Stimulated activated CD8-positive, alpha-beta memory T cell treated with anti-CD3 and anti-CD28 coated beads, Interleukin-15, amount 100 ng/mL, for 4 hours (primary cell): ENCODE measurements at regions not wholly inside any gene's neighbourhood (a gene's known extent, or its start where the extent isn't known, plus 50 kb on each side); places are given as distances from the start of the nearest gene placed in this dataset.

Experiments
- DNase-seq, 2 donors: peaks; one replicate each; pipeline ENCODE4 v3.0.0-alpha.2; 2020; ENCODE audit warnings: low read depth in 2 of 2

GRCh38 chr13:30107521-30108136, 199.7 kb downstream of the KATNAL1 start:
- DNase-seq = no peak

- DNase-seq = no peak
These were observed 200.2 kb downstream of the KATNAL1 start for GRCh38 chr13:30107121-30107520.

DNA sequence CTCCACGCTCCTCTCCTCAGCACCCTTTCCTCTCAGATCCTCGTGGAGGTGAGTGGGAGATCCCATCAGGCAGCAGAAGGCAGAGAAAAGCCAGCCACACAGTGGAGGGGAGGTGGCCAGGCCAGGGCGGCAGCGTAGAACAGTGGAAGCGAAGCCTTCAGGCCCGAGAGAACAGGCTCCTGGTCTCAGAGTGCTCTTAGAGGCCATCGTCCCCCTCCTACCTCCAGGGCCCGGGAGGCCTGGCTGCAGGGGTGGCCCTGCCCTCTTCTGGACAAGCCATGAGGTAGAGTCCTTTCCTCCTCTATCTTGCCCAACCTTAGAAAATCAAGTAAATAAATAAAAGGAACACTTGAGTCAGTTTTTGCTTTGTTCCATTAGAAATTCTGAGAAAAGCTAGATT, 202.0 kb downstream of the KATNAL1 start:
- no peak for DNase-seq

GRCh38 chr13:30103161-30103840, 204.1 kb downstream of the KATNAL1 start:
- no peak for DNase-seq

GRCh38 chr13:30100226-30100625, 207.1 kb downstream of the KATNAL1 start:
- no peak for DNase-seq

- DNase-seq = no peak
These were observed 209.7 kb downstream of the KATNAL1 start for GRCh38 chr13:30097701-30098100.

DNA sequence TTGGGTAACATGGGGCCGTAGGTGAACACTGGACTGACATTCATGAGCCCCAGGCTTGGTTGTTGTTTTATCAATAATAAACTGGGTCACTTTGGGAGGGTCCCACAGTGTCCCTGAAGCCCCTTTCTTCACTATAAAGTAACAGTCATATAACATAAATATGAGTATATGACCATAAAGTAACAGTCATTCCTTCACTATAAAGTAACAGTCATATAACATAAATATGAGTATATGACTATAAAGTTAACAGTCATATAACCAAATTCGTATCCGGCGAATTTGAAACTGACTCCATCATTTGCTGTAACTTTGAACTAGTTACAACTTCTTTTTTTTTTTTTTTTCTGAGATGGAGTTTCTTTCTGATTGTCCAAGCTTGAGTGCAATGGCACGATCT, 210.3 kb downstream of the KATNAL1 start:
- no peak for DNase-seq

GRCh38 chr13:30094015-30094414, 213.3 kb downstream of the KATNAL1 start:
- no peak for DNase-seq

- no peak for DNase-seq
These were observed 214.1 kb downstream of the KATNAL1 start for GRCh38 chr13:30093236-30093635.

GRCh38 chr13:30091691-30092090, 215.7 kb downstream of the KATNAL1 start:
- no peak for DNase-seq

- no peak for DNase-seq
These were observed 216.3 kb downstream of the KATNAL1 start for GRCh38 chr13:30091035-30091434.

DNA sequence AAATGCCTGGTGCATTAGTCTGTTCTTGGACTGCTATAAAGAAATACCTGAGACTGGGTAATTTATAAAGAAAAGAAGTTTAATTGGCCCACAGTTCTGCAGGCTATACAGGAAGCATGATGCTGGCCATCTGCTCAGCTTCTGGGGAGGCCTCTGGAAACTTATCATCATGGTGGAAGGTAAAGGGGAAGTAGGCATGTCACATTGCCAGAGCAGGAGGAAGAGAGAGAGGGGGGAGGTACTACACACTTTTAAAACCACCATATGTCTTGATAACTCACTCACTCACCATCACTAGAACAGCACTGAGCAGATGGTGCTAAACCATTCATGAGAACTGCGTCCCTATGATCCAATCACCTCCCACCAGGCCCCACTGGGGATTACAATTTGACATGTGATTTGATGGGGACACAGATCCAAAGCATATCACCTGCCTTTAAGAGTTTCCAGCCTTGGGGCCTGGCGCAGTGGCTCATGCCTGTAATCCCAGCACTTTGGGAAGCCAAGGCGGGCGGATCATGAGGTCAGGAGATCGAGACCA, 219.0 kb downstream of the KATNAL1 start:
- no peak for DNase-seq

- no peak for DNase-seq
These were observed 222.3 kb downstream of the KATNAL1 start for GRCh38 chr13:30085087-30085486.

DNA sequence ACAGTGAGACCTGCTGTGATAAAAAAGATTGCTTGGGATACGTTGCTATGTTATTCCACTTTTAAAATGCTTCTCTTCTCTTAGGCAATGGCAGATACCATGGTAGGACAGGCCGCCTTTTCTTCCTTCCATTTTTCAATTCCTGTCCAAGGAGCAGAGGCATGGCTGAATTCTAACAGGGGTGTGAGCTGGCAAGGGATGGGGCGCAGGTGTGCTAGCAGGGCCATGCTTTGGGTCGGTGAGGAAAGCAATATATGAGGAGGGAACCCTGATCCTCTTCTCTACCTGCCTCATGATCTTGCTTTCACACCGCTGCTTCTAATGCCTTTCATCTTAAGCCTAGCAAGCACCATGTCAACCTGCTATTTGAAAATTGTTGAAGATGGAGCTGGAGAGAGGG, 225.0 kb downstream of the KATNAL1 start:
- no peak for DNase-seq

- no peak for DNase-seq
These were observed 226.0 kb downstream of the KATNAL1 start for GRCh38 chr13:30081331-30081730.

DNA sequence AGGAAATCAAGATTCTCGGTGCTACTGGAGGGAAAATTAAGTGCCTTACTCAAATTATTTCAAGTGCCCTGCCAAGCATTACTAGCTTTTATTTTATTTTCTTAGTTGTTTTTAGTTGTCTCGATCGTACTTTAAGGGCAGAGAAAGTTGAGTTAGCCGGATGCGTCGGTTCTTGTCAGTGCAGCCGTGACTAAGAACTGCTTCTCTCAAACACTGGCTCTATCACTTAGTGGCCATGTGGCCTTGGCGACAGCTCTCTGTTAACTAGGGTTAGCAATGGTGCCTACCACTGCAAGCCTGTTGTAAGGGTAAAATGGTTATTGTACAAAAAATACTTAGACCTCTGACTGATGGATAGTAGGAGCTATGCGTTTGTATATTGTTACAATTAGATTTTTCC, 227.8 kb downstream of the KATNAL1 start:
- no peak for DNase-seq

DNA sequence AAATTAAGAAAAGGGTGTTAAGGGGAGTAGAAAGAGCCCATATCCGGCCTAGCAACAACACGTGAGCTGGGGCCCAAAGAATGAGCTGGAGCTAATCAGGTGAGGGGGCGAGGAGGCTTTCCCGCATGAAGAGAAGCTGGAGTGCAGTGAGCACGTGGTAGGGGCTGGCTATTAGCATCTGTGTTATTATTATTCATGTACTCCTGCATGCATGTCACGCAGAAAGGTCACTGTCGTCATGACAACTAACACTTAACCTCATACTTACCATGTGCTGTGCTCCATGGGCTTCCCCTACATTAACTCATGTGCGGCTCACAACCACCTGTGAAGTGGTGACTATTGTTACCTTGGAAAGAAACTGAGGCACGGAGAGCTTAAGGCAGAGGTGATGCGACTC, 227.6 kb upstream of the UBL3 start:
- no peak for DNase-seq

- DNase-seq = no peak
These were observed 226.9 kb upstream of the UBL3 start for GRCh38 chr13:30077240-30077735.

DNA sequence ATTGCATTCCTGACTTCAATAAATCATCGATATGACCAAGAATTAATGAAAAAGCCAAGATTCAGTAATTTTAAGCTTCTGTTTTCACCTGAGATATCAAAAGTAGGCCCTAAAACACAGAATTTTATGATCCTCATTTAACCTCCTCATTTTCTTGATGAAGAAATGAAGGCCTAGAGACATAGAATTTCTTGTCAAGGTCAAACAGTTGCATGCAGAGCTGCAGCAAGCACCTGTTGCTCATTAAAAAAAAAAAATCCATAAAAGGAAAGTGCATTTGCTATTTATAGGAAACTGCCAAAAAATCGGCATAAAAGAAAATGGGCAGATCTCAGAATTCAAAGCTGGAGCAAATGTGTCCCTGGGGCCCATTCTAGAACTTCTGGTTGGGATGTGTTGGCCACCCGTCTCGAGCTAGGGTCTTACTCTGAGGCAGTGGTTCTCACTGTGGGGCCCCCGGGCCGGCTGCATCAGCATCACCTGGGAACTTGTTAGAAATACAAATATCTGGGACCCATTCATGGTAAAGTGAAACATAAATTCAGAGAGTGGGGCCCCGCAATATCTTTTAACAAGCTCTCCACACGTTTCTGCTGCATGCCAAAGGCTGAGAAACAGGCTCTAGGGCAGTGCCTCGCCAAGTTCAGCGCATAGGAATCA, 224.7 kb upstream of the UBL3 start:
- no peak for DNase-seq

DNA sequence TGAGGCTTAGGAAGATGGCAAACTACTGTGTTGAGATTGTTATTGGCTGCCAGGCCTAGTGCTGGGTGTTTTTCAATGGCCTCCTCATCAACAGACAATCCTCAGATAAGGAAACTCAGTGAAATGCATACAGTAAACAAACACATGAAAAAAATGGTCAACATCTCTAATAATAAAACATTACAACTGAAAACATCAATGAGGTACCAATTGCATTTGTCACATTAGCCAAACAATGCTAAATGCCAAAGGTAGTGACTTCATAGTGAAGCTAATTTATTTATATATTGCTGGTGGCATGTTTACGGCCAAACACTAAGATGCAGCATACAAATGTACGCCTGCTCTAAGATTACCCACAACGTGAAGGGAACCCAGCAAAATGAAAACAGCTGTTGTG, 224.0 kb upstream of the UBL3 start:
- DNase-seq = no peak

DNA sequence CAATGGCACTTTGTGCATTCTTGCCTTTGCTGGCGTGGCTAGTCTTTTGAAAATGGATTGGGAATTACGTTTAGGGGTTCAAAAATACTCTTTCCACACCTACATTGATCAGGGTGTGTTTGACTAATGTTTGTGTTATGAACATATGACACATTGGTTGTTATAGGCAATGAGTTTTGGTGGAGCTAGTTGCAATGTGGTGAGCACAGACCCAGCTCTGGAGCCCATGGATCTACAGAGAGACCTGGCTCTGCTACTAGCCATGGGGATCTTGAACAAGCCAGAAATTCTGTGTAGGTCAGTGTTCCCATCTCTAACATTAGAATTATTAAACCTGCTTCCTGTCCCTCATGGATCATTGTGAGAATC, 222.4 kb upstream of the UBL3 start:
- no peak for DNase-seq

DNA sequence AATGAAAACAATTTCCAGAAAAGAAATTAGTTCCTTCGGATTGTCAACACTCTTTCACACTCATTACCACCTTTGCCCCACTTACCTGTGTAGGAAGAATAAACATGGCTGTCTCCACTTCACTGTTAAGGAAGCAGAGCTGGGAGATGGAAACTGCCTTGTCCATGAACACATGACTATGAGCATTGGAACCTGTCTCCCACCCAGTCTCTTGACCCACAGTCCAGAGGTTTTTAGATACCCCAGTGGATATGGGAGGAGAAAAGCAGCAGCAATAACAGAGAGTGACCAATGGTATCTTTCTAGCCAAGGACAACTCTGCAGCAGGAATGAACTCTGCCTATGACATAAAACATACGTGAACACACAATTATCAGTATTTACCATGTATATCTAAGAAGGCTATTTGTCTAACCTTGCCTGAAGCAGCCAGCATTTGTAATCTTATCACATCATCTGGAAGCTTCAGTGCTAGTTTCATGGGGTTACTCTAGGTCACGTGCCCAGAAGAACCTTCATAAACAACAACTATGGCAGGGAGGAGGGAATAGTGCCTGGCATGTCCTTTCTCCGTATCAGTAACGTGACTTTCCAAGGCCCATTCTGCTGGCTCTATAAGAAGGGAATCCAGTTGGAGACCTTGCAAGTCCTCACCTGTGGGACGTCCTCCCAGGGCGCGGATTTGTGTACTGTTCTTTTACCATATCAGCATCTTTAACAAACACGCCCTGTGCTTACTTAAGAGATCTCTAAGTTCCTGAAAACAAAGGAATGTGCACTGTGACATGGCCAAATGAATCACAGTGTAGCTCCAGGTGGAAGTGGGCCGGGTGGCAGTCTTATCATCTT, 221.8 kb upstream of the UBL3 start:
- DNase-seq = no peak
